ENCODE measurements at regions not wholly inside any gene's neighbourhood (a gene's known extent, or its start where the extent isn't known, plus 50 kb on each side); places are given as distances from the start of the nearest gene placed in this dataset.
"Not testable (repeated sequence)": the region's sequence is repeated elsewhere in the genome, so short reads cannot be mapped to it uniquely, and the experiment has no call there.

DNA sequence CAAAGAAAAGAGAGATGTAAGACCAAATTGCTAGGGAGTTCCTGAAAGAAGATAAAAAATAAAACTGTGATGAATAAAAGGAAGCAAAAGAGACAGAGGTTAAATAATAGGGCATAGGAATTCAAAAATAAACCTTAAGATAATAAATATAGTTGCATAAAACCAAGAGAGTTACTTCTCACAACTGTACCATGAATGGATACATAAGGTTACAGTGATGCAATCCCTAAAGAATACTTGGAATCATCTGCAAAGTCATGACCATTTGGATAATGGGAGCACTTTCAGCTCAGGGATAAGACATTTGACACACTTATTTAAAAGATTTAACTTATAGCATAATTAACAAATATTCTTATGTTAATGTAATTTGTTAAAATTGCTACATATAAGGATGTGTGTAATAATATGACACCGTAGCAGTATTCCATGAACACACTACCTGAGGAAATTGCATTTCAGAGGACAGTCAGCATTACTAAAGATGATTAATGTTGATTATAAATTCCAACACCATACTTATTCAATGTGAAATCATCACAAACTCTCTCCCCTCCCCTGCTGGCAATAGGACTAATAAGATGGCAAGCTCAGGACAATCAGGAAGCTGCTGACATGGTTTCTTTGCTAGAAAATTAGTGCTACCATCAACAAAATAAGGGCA, 202.1 kb upstream of the AKR1E2 start:
- Mint-ChIP-seq H3K36me3 (no peaks in the 10 kb centered on the region), H3K9me3 (peaks cover 12% of the 10 kb centered on the region)
- no peak for DNase-seq

DNA sequence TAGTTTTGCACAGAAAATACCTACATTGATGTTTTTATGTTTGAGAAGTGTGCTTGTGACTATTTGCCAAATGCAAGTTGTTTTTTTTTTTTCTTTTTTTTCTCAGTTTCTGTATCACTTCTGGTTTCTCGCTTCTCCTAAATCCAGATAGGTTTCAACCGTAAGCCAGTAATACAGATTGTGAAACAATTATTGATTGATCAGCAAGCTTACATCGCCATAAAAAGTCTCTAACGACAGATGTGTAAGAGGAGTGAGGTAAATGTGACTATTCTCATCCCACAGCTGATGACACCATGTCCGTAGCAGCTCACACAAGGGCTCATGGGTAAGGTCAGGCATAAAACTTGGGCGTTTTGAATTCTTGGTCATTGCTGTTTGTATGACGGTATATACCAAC, 202.8 kb upstream of the AKR1E2 start:
- Mint-ChIP-seq H3K36me3 (no peaks in the 10 kb centered on the region), H3K27ac (no peak overlapping the region), H3K4me3 (no peak overlapping the region), H3K27me3 (peaks cover 16% of the 10 kb centered on the region), H3K4me1 (no peaks in the 10 kb centered on the region), H3K9me3 (peaks cover 12% of the 10 kb centered on the region)
- no peak for DNase-seq

More for the DNA sequence above, 202.1 kb upstream of the AKR1E2 start:
- Mint-ChIP-seq H3K4me3 (no peak overlapping the region), H3K27ac (no peak overlapping the region), H3K4me1 (no peaks in the 10 kb centered on the region), H3K27me3 (peaks cover 11% of the 10 kb centered on the region)

DNA sequence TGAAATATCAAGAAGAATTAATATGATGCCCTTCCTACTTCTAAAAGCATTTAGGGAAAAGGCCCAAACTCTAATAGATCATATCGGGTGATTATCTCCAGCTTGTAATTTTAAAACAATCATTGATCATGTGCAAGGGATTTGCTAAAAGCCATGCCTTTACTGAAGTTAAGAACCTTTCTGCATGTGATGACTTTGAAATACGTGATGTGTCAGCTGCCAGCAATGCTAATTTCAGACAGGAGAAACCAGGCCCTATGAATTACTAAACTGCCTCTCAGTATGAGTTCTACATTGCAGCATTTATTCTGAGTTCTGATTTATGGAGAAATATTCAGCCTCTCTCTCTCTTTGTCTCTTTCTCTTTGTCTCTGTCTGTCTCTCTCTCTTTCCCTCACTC, 203.6 kb upstream of the AKR1E2 start:
- H3K4me3 Mint-ChIP-seq, result no peak overlapping the region
- H3K4me1 Mint-ChIP-seq, result no peaks in the 10 kb centered on the region
- H3K27ac Mint-ChIP-seq, result no peak overlapping the region
- H3K27me3 Mint-ChIP-seq, result peaks cover 19% of the 10 kb centered on the region
- peaks cover 7% of the 10 kb centered on the region for H3K9me3 Mint-ChIP-seq
- H3K36me3 Mint-ChIP-seq, result no peaks in the 10 kb centered on the region
- DNase-seq, result no peak

DNA sequence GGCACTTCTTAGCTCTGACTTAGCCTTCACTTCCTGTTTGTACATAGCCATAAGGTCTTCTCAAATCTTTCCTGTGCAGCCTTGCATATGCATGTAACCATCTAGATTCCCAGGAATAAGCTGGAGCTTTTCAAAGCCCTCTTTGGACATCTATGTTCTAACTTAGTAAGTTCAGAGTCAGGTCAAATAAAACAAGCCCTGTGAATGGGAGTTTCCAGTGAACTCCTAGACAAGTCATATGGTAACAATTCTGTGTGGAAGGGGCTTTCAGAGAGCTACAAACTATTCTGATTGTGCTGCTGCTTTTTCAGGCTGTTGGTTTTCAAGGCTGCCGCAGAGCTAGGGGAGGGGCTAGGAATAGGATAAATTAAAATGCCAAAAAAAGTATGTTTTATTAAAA, 208.4 kb upstream of the AKR1E2 start:
- H3K9me3 Mint-ChIP-seq, result peaks cover 12% of the 10 kb centered on the region
- no peak for DNase-seq
- H3K4me1 Mint-ChIP-seq, result no peaks in the 10 kb centered on the region
- no peaks in the 10 kb centered on the region for H3K36me3 Mint-ChIP-seq
- no peak overlapping the region for H3K27ac Mint-ChIP-seq
- peaks cover 20% of the 10 kb centered on the region for H3K27me3 Mint-ChIP-seq
- H3K4me3 Mint-ChIP-seq, result no peak overlapping the region

DNA sequence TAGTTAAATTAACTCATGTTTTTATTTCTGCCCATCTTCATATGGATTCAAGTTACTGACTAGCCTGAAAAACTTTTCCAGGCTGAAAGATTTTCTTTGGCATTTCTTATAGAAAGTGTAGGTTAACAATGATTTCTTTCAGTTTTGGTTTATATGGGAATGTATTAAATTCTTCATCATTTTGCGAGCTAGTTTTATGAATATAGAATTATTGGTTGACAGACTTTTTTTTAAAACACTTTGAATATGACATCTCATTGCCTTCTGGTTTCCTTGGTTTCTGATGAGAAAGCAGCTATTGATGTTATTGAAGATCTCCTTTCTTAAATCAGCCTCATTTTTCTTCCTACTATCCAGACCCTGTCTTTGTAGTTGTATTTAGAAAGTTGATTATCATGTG, 211.0 kb upstream of the AKR1E2 start:
- H3K4me3 Mint-ChIP-seq, result no peak overlapping the region
- no peak overlapping the region for H3K27ac Mint-ChIP-seq
- no peaks in the 10 kb centered on the region for H3K36me3 Mint-ChIP-seq
- no peak for DNase-seq
- H3K9me3 Mint-ChIP-seq, result peaks cover 12% of the 10 kb centered on the region
- no peaks in the 10 kb centered on the region for H3K4me1 Mint-ChIP-seq
- peaks cover 18% of the 10 kb centered on the region for H3K27me3 Mint-ChIP-seq

DNA sequence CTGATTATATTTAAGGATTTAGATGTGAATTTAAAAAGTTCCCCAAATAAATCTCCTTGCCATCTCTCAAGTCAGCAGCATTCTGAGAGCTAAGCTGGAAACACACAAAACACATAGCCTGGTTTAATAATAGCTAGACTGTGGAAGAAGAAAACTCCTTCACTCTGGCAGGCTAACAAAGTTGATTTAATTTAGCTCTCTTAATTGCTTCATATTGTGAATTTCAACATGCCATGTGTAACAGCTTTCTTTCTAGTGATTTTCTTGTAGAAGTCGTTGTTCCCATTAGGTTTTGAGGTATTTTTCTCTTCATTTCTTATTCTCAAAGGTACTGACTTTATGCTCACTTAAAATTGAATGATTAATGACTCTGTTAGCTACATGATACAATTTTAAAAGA, 216.8 kb upstream of the AKR1E2 start:
- peaks cover 10% of the 10 kb centered on the region for H3K27me3 Mint-ChIP-seq
- H3K27ac Mint-ChIP-seq, result no peak overlapping the region
- no peak for DNase-seq
- H3K4me3 Mint-ChIP-seq, result no peak overlapping the region
- no peaks in the 10 kb centered on the region for H3K9me3 Mint-ChIP-seq
- no peaks in the 10 kb centered on the region for H3K36me3 Mint-ChIP-seq
- no peaks in the 10 kb centered on the region for H3K4me1 Mint-ChIP-seq

DNA sequence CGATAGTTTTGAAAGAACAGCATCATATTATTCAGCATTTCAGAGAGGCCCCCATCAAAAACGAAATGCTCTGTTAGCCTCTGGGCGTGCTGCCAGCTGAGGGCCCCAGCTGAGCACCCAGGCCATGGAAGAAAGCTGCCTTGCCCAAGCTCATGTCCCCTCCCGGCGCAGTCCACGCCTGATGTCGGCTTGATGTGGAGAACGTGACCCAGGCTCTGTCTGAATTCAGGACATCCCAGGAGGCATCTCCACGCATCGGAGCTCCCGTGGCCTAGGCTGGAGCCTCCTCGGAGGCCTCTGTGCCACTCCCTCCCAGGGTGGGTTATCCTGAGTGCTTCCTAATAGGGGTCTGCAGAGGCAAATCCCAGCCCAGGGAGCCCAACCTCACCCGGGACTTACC, 218.3 kb upstream of the AKR1E2 start:
- peaks cover 10% of the 10 kb centered on the region for H3K27me3 Mint-ChIP-seq
- no peaks in the 10 kb centered on the region for H3K9me3 Mint-ChIP-seq
- no peaks in the 10 kb centered on the region for H3K36me3 Mint-ChIP-seq
- H3K27ac Mint-ChIP-seq, result no peak overlapping the region
- no peaks in the 10 kb centered on the region for H3K4me1 Mint-ChIP-seq
- H3K4me3 Mint-ChIP-seq, result no peak overlapping the region
- no peak for DNase-seq

DNA sequence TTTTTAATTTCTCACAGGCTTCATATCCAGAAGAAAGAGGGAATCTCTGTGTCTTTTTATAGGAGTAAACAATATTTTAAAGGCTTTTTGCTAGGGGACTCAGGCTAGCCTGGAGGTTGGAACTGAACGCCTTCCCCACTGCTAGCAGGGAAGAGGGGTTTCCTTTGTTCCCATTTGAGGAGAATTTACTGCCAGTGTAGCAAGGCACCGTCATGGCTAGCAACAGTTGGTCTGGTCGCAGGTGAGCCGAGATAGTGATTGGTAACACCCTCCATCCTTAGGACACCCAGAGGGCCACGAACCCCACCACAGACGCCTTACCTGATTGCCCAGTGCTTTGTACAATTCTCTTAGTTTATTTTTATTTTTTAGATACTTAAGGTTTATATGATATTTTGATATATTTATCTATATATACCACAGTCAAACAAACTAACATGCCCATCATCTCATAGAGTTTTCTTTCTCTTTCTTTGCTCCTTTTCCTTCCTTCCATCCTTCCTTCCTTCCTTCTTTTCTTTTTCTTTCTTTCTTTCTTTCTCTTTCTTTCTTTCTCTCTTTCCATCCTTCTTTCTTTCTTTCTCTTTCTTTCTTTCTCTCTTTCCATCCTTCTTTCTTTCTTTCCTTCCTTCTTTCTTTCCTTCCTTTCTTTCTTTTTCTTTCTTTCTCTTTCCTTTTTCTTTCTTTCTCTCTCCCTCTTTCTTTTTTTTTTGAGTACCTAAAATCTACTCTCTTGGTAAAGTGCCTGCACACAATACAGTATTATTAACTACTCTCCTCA, 219.0 kb upstream of the AKR1E2 start:
- Mint-ChIP-seq H3K36me3 (no peaks in the 10 kb centered on the region), H3K4me3 (no peak overlapping the region), H3K4me1 (no peaks in the 10 kb centered on the region), H3K9me3 (no peaks in the 10 kb centered on the region), H3K27ac (no peak overlapping the region), H3K27me3 (peaks cover 10% of the 10 kb centered on the region)
- no peak for DNase-seq

DNA sequence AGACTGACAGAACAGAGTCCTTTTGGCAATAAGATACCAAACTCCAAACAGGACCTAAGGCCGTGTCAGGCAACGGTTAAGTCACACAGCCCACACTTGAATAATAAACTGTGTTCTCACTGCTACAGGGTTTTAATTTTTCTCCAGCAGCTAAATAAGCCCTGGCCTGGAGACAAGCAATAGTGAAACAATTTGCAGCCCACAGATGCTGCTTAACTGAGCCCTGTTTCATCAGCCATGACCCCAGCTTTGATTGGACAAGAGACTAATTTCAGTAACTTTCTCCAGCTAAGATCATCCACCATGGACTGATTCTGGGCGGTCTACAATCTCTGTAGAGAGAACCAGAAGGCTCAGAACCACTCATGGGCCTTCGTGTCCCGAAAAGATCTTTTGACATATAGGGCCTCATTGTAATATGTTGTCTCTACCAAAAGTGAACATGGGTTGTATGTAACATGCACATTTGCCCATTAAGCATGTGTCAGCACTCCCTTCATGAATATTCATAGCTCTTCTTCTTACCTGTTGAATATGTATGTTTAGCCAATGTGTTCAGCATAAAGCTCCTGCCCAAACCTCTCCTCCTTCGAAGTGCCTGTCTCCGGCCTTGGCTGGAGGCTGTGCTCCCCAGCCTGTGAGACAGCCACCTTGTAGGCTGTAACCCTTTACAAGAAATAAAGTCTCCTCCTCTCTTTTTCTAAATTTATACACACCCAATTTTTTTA, 223.1 kb upstream of the AKR1E2 start:
- no peak overlapping the region for H3K4me3 Mint-ChIP-seq
- H3K4me1 Mint-ChIP-seq, result no peaks in the 10 kb centered on the region
- no peaks in the 10 kb centered on the region for H3K36me3 Mint-ChIP-seq
- H3K27me3 Mint-ChIP-seq, result peaks cover 4% of the 10 kb centered on the region
- H3K9me3 Mint-ChIP-seq, result peaks cover 2% of the 10 kb centered on the region
- no peak for DNase-seq
- no peak overlapping the region for H3K27ac Mint-ChIP-seq

DNA sequence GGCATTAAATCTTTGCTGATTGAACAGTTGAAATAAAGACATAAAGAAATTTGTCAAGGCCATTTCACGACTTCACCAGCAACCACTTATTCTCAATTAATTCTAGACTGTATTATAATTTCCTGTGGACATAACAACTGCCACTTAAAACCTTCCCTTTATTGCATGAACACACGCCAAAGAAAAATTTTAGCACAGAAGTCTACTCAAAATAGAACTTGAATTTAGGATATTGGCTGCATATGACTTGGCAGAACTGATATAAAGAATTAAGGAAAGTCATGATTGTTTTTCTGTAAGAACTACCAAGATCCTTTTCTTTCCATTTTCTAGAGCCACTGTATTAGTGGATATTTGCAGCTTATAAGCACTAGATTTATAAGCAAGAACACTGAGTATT, 226.5 kb upstream of the AKR1E2 start:
- no peak for DNase-seq
- H3K4me3 Mint-ChIP-seq, result no peak overlapping the region
- H3K27ac Mint-ChIP-seq, result no peak overlapping the region
- H3K27me3 Mint-ChIP-seq, result peaks cover 7% of the 10 kb centered on the region
- H3K9me3 Mint-ChIP-seq, result peaks cover 2% of the 10 kb centered on the region
- H3K4me1 Mint-ChIP-seq, result no peaks in the 10 kb centered on the region
- no peaks in the 10 kb centered on the region for H3K36me3 Mint-ChIP-seq

DNA sequence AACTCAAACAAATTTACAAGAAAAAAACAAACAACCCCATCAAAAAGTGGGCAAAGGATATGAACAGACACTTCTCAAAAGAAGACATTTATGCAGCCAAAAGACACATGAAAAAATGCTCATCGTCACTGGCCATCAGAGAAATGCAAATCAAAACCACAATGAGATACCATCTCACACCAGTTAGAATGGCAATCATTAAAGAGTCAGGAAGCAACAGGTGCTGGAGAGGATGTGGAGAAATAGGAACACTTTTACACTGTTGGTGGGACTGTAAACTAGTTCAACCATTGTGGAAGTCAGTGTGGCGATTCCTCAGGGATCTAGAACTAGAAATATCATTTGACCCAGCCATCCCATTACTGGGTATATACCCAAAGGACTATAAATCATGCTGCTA, 228.1 kb upstream of the AKR1E2 start:
- H3K36me3 Mint-ChIP-seq, H3K27me3 Mint-ChIP-seq, DNase-seq, H3K4me1 Mint-ChIP-seq, H3K4me3 Mint-ChIP-seq, H3K27ac Mint-ChIP-seq, H3K9me3 Mint-ChIP-seq: not testable (repeated sequence)

DNA sequence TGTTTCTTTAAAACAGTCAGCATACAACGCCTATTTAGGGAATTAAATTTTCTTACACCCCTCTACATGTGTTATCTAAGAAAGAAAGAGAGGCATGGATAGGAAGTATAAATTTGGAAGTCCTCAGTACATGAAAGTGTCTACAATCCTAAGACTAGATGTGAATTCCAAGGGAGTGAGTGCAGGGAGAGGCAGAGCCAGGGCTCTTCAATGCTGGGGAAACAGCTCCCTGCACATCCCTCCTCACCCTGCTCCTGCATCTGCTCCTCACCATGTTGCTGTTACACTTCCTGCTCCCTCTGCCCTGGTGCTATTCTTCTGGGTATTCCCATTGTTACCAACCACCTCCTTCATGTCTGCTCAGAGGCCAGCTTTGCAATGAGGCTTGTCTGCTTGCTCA, 229.1 kb upstream of the AKR1E2 start:
- peaks cover 7% of the 10 kb centered on the region for H3K27me3 Mint-ChIP-seq
- DNase-seq, result no peak
- H3K27ac Mint-ChIP-seq, result no peak overlapping the region
- no peaks in the 10 kb centered on the region for H3K36me3 Mint-ChIP-seq
- no peaks in the 10 kb centered on the region for H3K4me1 Mint-ChIP-seq
- peaks cover 2% of the 10 kb centered on the region for H3K9me3 Mint-ChIP-seq
- no peak overlapping the region for H3K4me3 Mint-ChIP-seq

DNA sequence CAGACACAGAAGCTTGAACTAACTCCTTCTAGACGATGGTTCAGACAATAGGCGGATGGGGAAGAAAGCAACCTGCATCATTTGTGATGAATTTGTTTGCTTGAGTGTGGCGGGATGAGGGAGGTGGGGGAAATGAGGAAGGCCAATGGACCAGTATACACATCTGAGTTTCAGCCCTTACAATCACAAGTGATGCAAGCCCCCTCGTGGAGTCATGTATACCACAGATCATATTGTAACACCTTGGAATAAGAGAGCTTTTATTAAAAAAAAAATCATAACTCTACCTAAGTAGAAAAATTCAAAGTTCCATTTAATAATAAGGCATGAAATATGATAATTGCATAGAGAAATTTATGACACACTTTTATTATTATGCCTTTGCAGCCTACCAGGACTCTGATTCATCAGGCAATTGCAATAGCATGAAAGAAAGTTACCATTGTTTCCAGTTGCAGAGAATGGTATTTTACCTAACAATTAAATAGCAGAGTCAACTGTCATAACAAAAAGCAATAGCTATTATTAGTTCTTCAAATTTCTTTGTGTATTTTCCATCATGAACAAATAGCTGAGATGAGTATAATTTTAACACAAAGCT, 230.2 kb upstream of the AKR1E2 start:
- no peaks in the 10 kb centered on the region for H3K4me1 Mint-ChIP-seq
- no peak overlapping the region for H3K27ac Mint-ChIP-seq
- H3K36me3 Mint-ChIP-seq, result no peaks in the 10 kb centered on the region
- no peaks in the 10 kb centered on the region for H3K9me3 Mint-ChIP-seq
- H3K27me3 Mint-ChIP-seq, result peaks cover 7% of the 10 kb centered on the region
- H3K4me3 Mint-ChIP-seq, result no peak overlapping the region
- no peak for DNase-seq

DNA sequence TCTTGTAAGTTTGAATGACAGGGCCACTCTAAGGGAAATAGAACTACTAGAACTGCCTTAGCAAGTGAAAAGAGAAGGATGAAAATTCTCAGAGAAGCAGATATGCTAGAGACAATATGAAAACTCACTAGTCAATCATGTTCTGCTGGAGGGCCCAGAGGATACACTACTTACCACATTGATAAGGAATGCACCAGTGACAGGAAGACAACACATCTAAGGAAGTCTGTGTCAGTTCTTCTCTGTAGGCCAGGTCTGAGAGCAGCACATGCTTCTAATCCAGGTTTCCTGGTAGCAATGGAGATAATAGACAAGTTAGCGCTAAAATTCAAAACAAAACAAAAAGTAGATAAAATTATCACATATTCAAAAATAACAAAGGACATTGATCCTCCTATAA, 235.2 kb upstream of the AKR1E2 start:
- DNase-seq, result no peak
- H3K9me3 Mint-ChIP-seq, result no peaks in the 10 kb centered on the region
- H3K4me3 Mint-ChIP-seq, result no peak overlapping the region
- H3K36me3 Mint-ChIP-seq, result no peaks in the 10 kb centered on the region
- H3K27me3 Mint-ChIP-seq, result no peaks in the 10 kb centered on the region
- no peak overlapping the region for H3K27ac Mint-ChIP-seq
- no peaks in the 10 kb centered on the region for H3K4me1 Mint-ChIP-seq

DNA sequence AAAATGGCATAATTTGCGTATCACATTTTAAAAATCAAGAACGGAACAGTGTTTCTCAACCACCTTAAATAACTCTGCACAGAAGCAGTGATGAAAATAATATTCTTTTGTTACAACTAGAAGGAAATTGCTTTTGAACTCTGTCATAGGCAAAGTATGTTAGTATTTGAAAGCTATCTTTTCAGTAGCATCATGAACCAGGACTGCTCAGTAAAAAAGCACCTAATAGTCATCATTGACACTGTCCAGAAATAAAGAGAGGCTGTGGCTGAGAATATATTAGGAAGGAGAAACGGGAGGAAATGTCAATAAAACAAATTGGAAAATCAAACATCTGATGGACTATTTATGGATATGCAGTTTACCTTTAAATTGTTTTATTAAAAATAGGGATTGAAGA, 237.2 kb upstream of the AKR1E2 start:
- Mint-ChIP-seq H3K27ac (no peak overlapping the region), H3K4me3 (no peak overlapping the region), H3K9me3 (no peaks in the 10 kb centered on the region), H3K36me3 (no peaks in the 10 kb centered on the region), H3K27me3 (no peaks in the 10 kb centered on the region), H3K4me1 (no peaks in the 10 kb centered on the region)
- DNase-seq, result no peak

All from activated naive CD8-positive, alpha-beta T cell treated with anti-CD3 and anti-CD28 coated beads for 36 hours (primary cell).